Thoracic aorta (tissue), 2 donors: ENCODE measurements at regions not wholly inside any gene's neighbourhood (a gene's known extent, or its start where the extent isn't known, plus 50 kb on each side); places are given as distances from the start of the nearest gene placed in this dataset.

Source experiments
- ATAC-seq: fragments of 150-250 bp; one replicate; pipeline ENCODE4 v1.8.0; 2017; ENCODE audit warnings: low read depth; ENCODE audit not compliant: insufficient number of reproducible peaks, low FRiP score
- DNase-seq: peaks from one replicate; pipeline ENCODE4 v3.0.0-alpha.2; 2020; ENCODE audit warnings: low spot score
- H3K27ac ChIP-seq, 2 donors: fragments of 200-600 bp; sonication (generic); 1 replicate in 1 of 2; 2 replicates in 1 of 2; pipeline ENCODE4 v1.5.1; 2016; ENCODE audit warnings: mild to moderate bottlenecking in 2 of 2, moderate library complexity in 2 of 2
- H3K27me3 ChIP-seq: fragments of 200-600 bp; sonication (generic); replicated peaks from 2 replicates; pipeline ENCODE4 v1.6.0; 2016; ENCODE audit warnings: mild to moderate bottlenecking; ENCODE audit not compliant: insufficient read depth
- H3K36me3 ChIP-seq: fragments of 200-600 bp; sonication (generic); one replicate; pipeline ENCODE4 v1.5.1; 2016
- H3K4me1 ChIP-seq, 2 donors: fragments of 200-600 bp; sonication (generic); 1 replicate in 1 of 2; 2 replicates in 1 of 2; pipeline versions ENCODE4 v1.5.1 to v1.6.0; 2016; ENCODE audit warnings: low read depth in 2 of 2, mild to moderate bottlenecking in 1 of 2; ENCODE audit not compliant: control insufficient read depth in 1 of 2
- H3K4me3 ChIP-seq: fragments of 200-600 bp; sonication (generic); 2 replicates; pipeline ENCODE4 v1.5.1; 2016; ENCODE audit warnings: mild to moderate bottlenecking
- H3K9me3 ChIP-seq: fragments of 200-600 bp; sonication (generic); 2 replicates; pipeline ENCODE4 v1.5.1; 2016
- TF ChIP-seq, protein P1 (sequence below): fragments of 200-600 bp; sonication (generic); IDR thresholded peaks from one replicate; pipeline ENCODE4 v1.5.1; 2019; ENCODE audit warnings: antibody characterized with exemption

DNA sequence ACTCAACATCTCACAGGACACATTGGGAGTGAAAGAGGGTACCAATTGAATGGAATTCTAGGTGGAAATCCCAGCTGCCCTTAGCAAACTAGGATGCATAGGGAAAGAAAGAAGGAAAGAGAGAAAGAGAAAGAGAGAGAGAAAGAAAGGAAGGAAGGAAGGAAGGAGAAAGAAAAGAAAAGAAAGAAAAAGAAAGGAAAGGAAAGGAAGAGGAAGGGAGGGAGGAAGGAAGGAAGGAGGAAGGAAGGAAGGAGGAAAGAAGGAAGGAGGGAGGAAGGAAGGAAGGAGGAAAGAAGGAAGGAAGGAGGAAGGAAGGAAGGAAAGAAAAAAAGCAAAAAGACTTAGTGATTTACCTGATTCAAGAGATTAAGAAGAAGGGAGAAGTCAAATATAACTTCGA is 143.9 kb downstream of the SS18 start:
- Histone ChIP-seq H3K9me3 (no peaks in the 10 kb centered on the region), H3K4me1 (no peaks in the 10 kb centered on the region), H3K27ac (no peak overlapping the region), H3K4me3 (no peak overlapping the region), H3K36me3 (no peaks in the 10 kb centered on the region), H3K27me3 (no peaks in the 10 kb centered on the region)
- TF ChIP-seq, protein P1, sequence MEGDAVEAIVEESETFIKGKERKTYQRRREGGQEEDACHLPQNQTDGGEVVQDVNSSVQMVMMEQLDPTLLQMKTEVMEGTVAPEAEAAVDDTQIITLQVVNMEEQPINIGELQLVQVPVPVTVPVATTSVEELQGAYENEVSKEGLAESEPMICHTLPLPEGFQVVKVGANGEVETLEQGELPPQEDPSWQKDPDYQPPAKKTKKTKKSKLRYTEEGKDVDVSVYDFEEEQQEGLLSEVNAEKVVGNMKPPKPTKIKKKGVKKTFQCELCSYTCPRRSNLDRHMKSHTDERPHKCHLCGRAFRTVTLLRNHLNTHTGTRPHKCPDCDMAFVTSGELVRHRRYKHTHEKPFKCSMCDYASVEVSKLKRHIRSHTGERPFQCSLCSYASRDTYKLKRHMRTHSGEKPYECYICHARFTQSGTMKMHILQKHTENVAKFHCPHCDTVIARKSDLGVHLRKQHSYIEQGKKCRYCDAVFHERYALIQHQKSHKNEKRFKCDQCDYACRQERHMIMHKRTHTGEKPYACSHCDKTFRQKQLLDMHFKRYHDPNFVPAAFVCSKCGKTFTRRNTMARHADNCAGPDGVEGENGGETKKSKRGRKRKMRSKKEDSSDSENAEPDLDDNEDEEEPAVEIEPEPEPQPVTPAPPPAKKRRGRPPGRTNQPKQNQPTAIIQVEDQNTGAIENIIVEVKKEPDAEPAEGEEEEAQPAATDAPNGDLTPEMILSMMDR, result no peak
- no peak for ATAC-seq
- no peak for DNase-seq

DNA sequence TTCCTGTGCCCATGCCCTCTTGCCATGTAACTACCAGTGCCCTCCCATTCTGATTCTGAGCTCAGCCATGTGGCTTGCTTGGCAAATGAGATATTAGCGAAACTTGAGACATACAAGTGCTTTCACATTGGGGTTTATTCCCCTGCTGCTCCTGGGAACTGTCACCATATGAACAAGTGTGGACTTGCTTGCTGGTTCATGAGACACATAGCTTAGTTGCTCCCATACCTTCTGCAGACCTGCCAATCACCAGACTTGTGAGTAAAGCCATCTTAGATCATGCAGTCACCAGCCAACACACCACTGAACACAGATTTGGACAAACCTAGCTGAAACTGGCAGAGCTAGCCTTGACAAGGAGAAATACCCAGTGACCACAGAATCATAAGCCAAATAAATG is 155.1 kb downstream of the SS18 start:
- Histone ChIP-seq H3K9me3 (no peaks in the 10 kb centered on the region), H3K4me3 (no peak overlapping the region), H3K27ac (no peak overlapping the region), H3K27me3 (no peaks in the 10 kb centered on the region), H3K4me1 (no peaks in the 10 kb centered on the region), H3K36me3 (no peaks in the 10 kb centered on the region)
- TF ChIP-seq, protein P1, result no peak
- ATAC-seq, result no peak
- no peak for DNase-seq

DNA sequence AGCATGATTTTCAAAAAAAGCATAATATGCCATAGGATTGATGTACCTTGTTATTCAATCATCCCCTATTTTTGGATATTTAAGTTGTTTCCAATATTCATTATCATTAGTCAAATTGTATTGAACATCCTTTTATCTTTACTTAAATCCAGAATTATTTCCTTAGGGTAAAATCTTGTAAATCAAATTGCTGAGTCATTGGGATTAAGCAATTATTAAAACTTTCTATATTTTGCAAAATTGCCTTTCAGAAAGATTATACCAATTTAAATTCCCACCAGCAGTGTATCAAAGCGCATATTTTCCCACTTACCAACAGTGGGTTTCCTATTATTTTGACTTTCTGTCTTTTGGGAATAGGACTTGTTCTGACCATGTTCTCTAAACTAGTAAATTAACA is 159.3 kb downstream of the SS18 start:
- H3K4me1 ChIP-seq, result no peaks in the 10 kb centered on the region
- TF ChIP-seq, protein P1, result no peak
- DNase-seq (no peak), ATAC-seq (no peak)
- no peaks in the 10 kb centered on the region for H3K9me3 ChIP-seq
- H3K27me3 ChIP-seq, result no peaks in the 10 kb centered on the region
- H3K4me3 ChIP-seq, result no peak overlapping the region
- H3K27ac ChIP-seq, result no peak overlapping the region
- no peaks in the 10 kb centered on the region for H3K36me3 ChIP-seq

DNA sequence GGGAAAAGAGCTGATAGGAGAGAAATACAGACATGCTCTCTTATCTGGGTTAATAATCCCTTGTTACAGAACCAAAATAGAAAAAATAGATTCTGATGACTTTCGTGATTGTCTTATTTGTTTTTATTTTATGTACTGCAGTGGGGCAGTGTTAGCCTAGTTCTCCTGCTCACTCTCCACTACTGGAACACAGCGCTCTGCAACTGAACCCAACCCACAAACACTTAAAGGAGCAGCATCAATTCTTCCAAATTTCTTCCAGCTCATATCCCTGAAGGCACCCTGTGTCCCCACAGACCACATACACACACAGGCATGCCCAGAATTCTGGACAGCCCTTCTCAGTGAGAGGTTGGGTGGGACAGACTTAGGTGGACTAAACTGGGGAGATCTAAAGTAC is 160.6 kb downstream of the SS18 start:
- H3K9me3 ChIP-seq, result no peaks in the 10 kb centered on the region
- TF ChIP-seq, protein P1, result no peak
- DNase-seq, result no peak
- no peak overlapping the region for H3K4me3 ChIP-seq
- H3K4me1 ChIP-seq, result no peaks in the 10 kb centered on the region
- ATAC-seq, result no peak
- no peaks in the 10 kb centered on the region for H3K27me3 ChIP-seq
- H3K27ac ChIP-seq, result no peak overlapping the region
- H3K36me3 ChIP-seq, result no peaks in the 10 kb centered on the region

DNA sequence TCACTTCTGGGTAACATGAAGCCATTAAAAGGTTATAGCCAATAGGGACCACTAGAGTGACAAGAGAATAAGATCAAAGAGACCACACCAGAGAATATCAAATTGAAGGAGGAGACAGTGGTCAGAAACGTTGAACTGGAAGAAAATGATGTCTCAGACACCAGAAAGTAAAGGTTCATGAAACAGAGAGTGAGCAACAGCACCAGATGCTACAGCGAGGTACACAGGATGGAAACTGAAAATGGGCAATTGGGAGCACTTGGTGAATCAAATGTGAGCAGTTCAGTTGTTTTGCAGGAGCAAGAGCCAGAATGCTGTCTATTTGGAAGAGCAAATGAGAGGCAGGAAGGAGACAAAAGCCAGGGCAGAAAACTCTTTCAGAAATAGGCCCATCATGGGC is 162.6 kb downstream of the SS18 start:
- Histone ChIP-seq H3K27ac (no peak overlapping the region), H3K36me3 (no peaks in the 10 kb centered on the region), H3K27me3 (no peaks in the 10 kb centered on the region), H3K9me3 (no peaks in the 10 kb centered on the region), H3K4me1 (no peaks in the 10 kb centered on the region), H3K4me3 (no peak overlapping the region)
- DNase-seq (no peak), ATAC-seq (no peak)
- TF ChIP-seq, protein P1, result no peak
